ENCODE measurements at regions not wholly inside any gene's neighbourhood (a gene's known extent, or its start where the extent isn't known, plus 50 kb on each side); places are given as distances from the start of the nearest gene placed in this dataset.

GRCh38 chr17:21814776-21815175 lies 122.5 kb downstream of the KCNJ18 start:
- no peak for TF ChIP-seq CTCF (IDR thresholded peaks at IDR 0.05)
- no peak for TF ChIP-seq EZH2 (IDR thresholded peaks at IDR 0.05)
- no peak for TF ChIP-seq EZH2phosphoT487 (IDR thresholded peaks at IDR 0.05)
